ENCODE measurements at regions not wholly inside any gene's neighbourhood (a gene's known extent, or its start where the extent isn't known, plus 50 kb on each side); places are given as distances from the start of the nearest gene placed in this dataset.

GRCh38 chr20:60480950-60481742 lies 522.9 kb downstream of the CDH26 start:
- Histone ChIP-seq H3K27ac (no peak overlapping the region), H3K36me3 (no peaks in the 10 kb centered on the region), H3K27me3 (peaks cover 27% of the 10 kb centered on the region), H3K9me3 (replicated peaks) (no peaks in the 10 kb centered on the region), H3K4me1 (no peaks in the 10 kb centered on the region), H3K4me3 (no peak overlapping the region)
- no peak for DNase-seq

DNA sequence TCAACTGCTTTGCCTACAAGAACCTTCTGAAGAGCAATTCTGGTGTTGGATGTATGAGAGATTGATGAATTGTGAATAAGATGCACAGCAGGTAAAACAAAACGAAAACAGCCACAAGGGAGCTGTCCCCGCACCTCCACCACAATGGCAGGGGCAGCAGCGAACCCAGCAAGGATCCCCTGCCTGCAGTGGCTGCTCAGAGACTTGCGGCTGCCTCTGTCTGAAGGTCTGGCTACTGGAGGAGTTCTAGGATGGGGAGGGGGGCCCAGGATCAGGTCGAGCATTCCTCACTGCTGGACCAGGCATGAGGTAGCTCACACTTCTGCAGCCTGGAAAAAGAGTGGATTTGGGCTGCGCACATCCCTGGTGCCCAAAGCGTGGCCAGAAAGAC lies 523.5 kb downstream of the CDH26 start:
- no peak for DNase-seq
- Histone ChIP-seq H3K4me3 (no peak overlapping the region), H3K36me3 (no peaks in the 10 kb centered on the region), H3K4me1 (no peaks in the 10 kb centered on the region), H3K27me3 (peaks cover 29% of the 10 kb centered on the region), H3K27ac (no peak overlapping the region), H3K9me3 (replicated peaks) (no peaks in the 10 kb centered on the region)

DNA sequence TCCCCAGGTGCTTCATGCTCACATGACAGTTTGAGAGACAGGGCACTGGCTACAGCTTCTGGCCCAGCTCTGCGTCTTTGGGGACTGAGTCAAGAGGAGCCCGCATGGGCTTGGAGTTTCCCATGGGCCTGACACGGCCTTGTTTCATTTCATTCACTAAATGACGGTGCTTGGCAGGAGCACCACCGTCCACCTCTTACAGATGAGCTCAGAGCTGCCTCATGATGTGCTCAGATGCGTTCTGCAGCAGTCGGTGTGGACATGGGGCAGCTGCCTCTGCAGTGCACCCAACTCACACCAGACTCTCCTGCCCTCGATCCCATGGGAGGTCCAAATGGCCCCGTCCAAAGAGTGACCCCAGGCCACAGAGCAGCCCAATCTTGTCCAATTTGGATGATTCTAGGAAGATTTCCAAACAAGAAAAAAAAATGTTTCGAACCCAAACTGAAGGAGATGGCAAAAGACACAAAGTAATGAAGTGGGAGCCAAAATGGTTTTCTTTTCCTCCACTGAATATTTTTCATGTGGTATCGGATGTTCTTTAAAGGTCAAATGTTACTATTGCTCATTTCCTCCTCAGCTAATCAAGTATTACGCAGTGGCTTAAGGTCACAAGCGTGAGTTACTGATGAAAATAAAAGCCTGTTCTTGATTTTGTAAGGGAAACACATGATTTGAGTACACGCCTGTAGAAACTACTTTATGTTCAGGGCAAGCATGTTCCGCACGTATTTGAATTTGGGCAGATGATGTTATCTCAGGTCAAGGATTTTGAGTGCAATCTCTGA lies 524.2 kb downstream of the CDH26 start:
- Histone ChIP-seq H3K4me3 (no peak overlapping the region), H3K27me3 (peaks cover 30% of the 10 kb centered on the region), H3K9me3 (replicated peaks) (no peaks in the 10 kb centered on the region), H3K27ac (no peak overlapping the region), H3K36me3 (no peaks in the 10 kb centered on the region), H3K4me1 (no peaks in the 10 kb centered on the region)
- no peak for DNase-seq

DNA sequence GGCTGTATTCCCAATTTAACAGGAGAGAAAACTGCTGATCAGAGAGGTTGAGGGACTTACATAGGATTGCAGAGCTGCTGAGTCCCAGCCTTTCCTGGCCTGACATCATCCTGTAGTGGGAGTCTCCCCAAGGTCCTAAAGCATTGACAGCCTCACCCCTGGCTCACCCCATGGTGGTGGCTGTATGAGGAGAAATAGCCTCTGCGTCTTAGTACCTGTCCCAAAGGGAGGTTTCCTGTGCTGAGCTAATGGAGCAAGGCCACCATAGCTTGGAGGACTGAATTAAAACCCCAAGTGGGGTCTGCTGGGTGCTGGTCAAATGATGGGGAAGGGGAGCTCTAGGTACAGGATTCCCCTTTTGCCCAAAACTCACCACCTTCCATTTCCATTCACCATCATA lies 525.1 kb downstream of the CDH26 start:
- H3K27ac ChIP-seq, result no peak overlapping the region
- H3K36me3 ChIP-seq, result no peaks in the 10 kb centered on the region
- H3K4me1 ChIP-seq, result no peaks in the 10 kb centered on the region
- H3K9me3 ChIP-seq (replicated peaks), result no peaks in the 10 kb centered on the region
- DNase-seq, result no peak
- peaks cover 35% of the 10 kb centered on the region for H3K27me3 ChIP-seq
- no peak overlapping the region for H3K4me3 ChIP-seq

GRCh38 chr20:60484316-60484715 lies 526.1 kb downstream of the CDH26 start:
- H3K27ac ChIP-seq, result no peak overlapping the region
- DNase-seq, result no peak
- no peaks in the 10 kb centered on the region for H3K9me3 ChIP-seq (replicated peaks)
- H3K4me1 ChIP-seq, result no peaks in the 10 kb centered on the region
- no peaks in the 10 kb centered on the region for H3K36me3 ChIP-seq
- H3K4me3 ChIP-seq, result no peak overlapping the region
- H3K27me3 ChIP-seq, result peaks cover 37% of the 10 kb centered on the region

DNA sequence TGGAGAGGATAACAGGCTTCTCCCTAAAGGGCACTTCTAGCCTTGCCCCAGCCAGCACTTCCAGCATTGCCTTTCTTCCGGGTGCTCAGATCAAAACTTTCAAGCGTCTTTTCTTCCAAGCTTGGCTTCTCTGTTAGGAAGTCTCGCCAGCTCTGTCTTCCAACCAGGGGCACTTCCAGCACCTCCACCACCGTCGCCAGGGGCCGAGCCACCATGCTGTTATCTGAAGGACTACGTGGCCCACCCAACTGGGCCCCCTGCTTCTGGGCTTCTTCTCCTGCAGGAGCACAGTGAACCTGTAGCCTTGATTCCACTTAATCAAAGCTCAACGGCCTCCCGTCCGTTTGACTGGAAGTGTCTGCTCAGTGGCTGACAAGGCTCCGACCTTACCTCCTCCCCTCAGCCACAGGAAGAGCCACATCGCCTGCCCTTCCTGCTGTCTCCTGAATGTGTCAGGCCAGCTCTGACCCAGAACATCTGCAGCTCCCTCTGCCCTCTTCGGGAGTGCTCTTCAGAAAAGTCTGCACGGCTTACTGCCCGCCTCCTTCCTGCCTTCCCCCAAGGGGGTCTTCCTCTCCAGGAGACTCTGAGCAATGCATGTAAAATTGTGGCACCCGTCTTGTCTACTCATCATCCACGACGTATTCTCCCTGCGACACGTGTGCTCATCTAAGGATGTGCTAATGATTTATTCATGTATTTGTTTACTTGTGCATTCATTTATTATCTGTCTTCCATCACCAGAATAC lies 527.0 kb downstream of the CDH26 start:
- H3K27ac ChIP-seq, result no peak overlapping the region
- H3K4me3 ChIP-seq, result no peak overlapping the region
- no peaks in the 10 kb centered on the region for H3K4me1 ChIP-seq
- H3K27me3 ChIP-seq, result peaks cover 45% of the 10 kb centered on the region
- no peak for DNase-seq
- no peaks in the 10 kb centered on the region for H3K9me3 ChIP-seq (replicated peaks)
- H3K36me3 ChIP-seq, result no peaks in the 10 kb centered on the region

GRCh38 chr20:60486315-60486714 lies 528.1 kb downstream of the CDH26 start:
- Histone ChIP-seq H3K9me3 (replicated peaks) (no peaks in the 10 kb centered on the region), H3K4me3 (no peak overlapping the region), H3K27me3 (peaks cover 55% of the 10 kb centered on the region), H3K36me3 (no peaks in the 10 kb centered on the region), H3K27ac (no peak overlapping the region), H3K4me1 (no peaks in the 10 kb centered on the region)
- DNase-seq, result no peak

DNA sequence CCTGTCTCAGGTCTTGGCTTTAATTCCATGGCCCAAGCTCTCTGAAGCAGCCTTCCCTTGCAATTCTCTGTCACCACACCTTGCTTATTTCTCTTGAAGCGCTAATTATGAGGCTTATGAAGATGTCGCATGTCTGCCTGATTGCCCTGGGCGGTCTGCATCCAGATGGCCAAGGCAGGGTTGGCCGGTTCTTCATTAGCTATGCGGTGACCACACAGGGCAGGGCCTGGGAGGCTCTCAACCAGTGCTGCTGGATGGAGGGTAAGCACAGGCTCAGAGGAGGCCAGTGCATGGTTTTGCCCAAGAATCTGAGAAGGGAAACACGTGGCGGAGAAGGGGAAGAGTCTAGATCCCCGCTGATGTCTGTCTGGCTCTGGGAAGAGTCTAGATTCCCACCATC lies 528.7 kb downstream of the CDH26 start:
- Histone ChIP-seq H3K4me1 (no peaks in the 10 kb centered on the region), H3K4me3 (no peak overlapping the region), H3K27ac (no peak overlapping the region), H3K36me3 (no peaks in the 10 kb centered on the region), H3K27me3 (peaks cover 61% of the 10 kb centered on the region), H3K9me3 (replicated peaks) (no peaks in the 10 kb centered on the region)
- DNase-seq, result no peak

DNA sequence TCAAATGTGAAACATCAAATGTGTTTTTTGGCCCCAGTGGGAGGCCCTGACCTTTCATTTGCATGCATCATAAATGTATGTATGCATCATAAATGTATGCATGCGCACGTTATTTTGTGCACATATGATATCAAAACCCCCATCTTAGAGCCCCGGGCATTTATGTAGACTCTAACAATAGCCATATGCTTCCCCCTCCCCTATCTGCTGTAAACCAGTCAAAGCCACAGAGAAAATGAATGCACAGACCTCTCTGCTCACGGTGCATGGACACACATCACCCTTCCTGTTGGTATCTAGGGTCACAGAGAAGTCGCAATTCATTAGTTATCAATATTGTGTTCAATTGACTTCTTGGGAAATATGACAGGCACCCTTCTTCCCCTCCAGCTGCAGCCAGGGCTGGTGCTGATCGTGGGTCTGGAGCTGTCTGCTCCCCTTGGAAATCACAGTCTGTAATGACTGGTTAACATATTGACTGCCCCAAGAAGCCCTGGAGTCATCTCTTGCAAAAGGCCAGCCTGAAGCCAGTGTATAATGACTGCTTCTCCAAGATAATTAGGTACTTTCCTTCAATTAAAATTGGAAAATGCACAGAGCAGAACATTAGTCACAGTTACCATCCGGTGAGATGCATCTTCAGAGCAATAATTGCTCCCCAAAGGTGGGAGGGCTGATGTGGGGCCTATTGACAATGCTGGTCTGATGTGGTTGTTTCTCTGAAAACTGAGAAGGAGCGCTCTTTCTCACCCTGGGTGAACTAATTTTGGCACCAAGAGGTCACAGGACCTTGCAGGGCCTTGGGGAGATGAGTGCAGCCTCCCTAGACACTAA lies 532.2 kb downstream of the CDH26 start:
- Histone ChIP-seq H3K27ac (no peak overlapping the region), H3K4me1 (no peaks in the 10 kb centered on the region), H3K9me3 (replicated peaks) (no peaks in the 10 kb centered on the region), H3K27me3 (peaks cover 52% of the 10 kb centered on the region), H3K36me3 (no peaks in the 10 kb centered on the region), H3K4me3 (no peak overlapping the region)
- DNase-seq, result no peak

GRCh38 chr20:60491051-60491581 lies 532.9 kb downstream of the CDH26 start:
- Histone ChIP-seq H3K9me3 (replicated peaks) (no peaks in the 10 kb centered on the region), H3K36me3 (no peaks in the 10 kb centered on the region), H3K27me3 (peaks cover 47% of the 10 kb centered on the region), H3K4me1 (no peaks in the 10 kb centered on the region), H3K4me3 (no peak overlapping the region), H3K27ac (no peak overlapping the region)
- DNase-seq, result peak in 1 of 2 experiments; percentile 29

DNA sequence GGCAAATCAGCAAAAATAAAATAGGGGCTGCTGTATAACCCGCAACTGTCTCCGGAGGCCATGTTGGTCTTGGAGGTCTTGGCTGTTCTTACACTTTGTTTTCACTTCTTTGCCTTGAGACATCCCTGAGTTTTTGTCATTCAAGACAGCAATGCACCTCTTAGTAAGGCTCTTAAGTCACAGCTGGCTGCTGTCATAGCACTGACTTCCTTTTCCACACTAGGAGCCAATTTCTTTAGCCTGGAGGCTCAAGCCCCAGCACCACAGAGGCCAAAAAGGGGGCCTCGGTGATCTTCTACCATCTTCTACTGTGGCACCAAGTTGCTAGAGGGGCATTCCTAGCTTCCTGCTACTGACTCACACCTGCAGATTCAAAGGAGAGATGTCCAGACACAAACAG lies 536.3 kb downstream of the CDH26 start:
- no peaks in the 10 kb centered on the region for H3K9me3 ChIP-seq (replicated peaks)
- H3K36me3 ChIP-seq, result no peaks in the 10 kb centered on the region
- no peak overlapping the region for H3K27ac ChIP-seq
- no peak for DNase-seq
- no peak overlapping the region for H3K4me3 ChIP-seq
- peaks cover 26% of the 10 kb centered on the region for H3K27me3 ChIP-seq
- no peaks in the 10 kb centered on the region for H3K4me1 ChIP-seq

DNA sequence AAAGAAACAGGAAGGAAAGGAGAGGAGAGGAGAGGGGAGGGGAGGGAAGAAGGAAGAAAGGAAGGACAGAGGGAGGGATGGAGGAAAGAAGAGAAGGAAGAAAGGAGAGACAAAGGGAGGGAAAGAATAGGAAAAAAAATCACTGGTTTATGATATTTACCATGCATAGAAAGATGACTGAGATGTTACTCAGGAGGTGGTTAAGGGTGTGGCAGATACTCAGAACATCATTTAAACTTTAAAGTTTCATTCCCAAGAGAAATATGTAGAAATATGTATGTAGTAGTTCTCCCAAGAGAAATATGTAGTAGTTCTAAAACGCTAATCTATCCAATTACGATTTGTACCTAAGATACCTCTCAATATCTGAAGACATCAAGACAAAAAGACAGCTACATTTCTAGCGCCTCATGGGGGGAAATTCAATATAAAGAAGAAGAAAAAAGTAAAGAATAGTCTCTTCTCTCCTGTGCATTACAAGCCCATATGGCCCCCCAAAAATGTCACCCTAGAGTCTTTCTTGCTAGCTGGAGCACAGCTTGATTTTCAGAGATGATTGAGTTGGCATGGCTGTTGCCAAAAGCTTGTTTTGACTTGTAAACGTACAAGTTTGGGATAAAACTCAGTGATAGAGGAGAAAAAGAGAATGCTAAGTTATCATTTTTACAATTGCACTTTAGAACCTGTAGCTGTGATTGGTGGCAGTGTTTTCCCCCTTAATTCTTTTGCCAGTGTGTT lies 539.2 kb downstream of the CDH26 start:
- Histone ChIP-seq H3K27ac (no peak overlapping the region), H3K4me3 (no peak overlapping the region), H3K9me3 (replicated peaks) (no peaks in the 10 kb centered on the region), H3K36me3 (no peaks in the 10 kb centered on the region), H3K4me1 (no peaks in the 10 kb centered on the region), H3K27me3 (no peaks in the 10 kb centered on the region; the same call in 1 of the 2 replicates)
- no peak for DNase-seq

- Histone ChIP-seq H3K36me3 (no peaks in the 10 kb centered on the region), H3K9me3 (replicated peaks) (no peaks in the 10 kb centered on the region), H3K27ac (no peak overlapping the region), H3K4me1 (peaks cover 3% of the 10 kb centered on the region; the same call in 1 of the 2 replicates), H3K27me3 (peaks cover 7% of the 10 kb centered on the region), H3K4me3 (no peak overlapping the region)
- DNase-seq, result no peak
Observed at GRCh38 chr20:60500038-60500701, 541.9 kb downstream of the CDH26 start.
